Stimulated activated CD4-positive, alpha-beta T cell treated with anti-CD3 and anti-CD28 coated beads, Interleukin-1b, Interleukin-23, amount 100 ng/mL, for 24 hours (primary cell): ENCODE measurements at regions not wholly inside any gene's neighbourhood (a gene's known extent, or its start where the extent isn't known, plus 50 kb on each side); places are given as distances from the start of the nearest gene placed in this dataset.

Experiments used
- DNase-seq, 4 experiments: peaks; one replicate each; pipeline ENCODE4 v3.0.0-alpha.2; 2020; ENCODE audit warnings: low read depth in 4 of 4, low spot score in 1 of 4

- no peak for DNase-seq
These were observed 158.9 kb upstream of the PROX1 start for GRCh38 chr1:213828867-213829266.

GRCh38 chr1:213829780-213830179 is 158.0 kb upstream of the PROX1 start:
- DNase-seq, result no peak

GRCh38 chr1:213830371-213830770 is 157.4 kb upstream of the PROX1 start:
- DNase-seq, result no peak

GRCh38 chr1:213840575-213840974 is 147.2 kb upstream of the PROX1 start:
- DNase-seq, result no peak

- DNase-seq, result no peak
These were observed 143.1 kb upstream of the PROX1 start for GRCh38 chr1:213844632-213845031.

GRCh38 chr1:213852107-213852506 is 135.7 kb upstream of the PROX1 start:
- DNase-seq, result no peak

- DNase-seq, result no peak
These were observed 129.2 kb upstream of the PROX1 start for GRCh38 chr1:213858581-213858980.

GRCh38 chr1:213861841-213862240 is 125.9 kb upstream of the PROX1 start:
- no peak for DNase-seq

GRCh38 chr1:213864091-213864490 is 123.7 kb upstream of the PROX1 start:
- no peak for DNase-seq

- DNase-seq, result no peak
These were observed 119.3 kb upstream of the PROX1 start for GRCh38 chr1:213868482-213868881.

GRCh38 chr1:213871179-213871578 is 116.6 kb upstream of the PROX1 start:
- no peak for DNase-seq

GRCh38 chr1:213874789-213875188 is 113.0 kb upstream of the PROX1 start:
- no peak for DNase-seq

GRCh38 chr1:213876531-213876930 is 111.2 kb upstream of the PROX1 start:
- no peak for DNase-seq

GRCh38 chr1:213883618-213884017 is 104.2 kb upstream of the PROX1 start:
- DNase-seq, result no peak

GRCh38 chr1:213884402-213884801 is 103.4 kb upstream of the PROX1 start:
- no peak for DNase-seq

GRCh38 chr1:213884942-213885341 is 102.8 kb upstream of the PROX1 start:
- no peak for DNase-seq

- DNase-seq, result no peak
These were observed 99.9 kb upstream of the PROX1 start for GRCh38 chr1:213887842-213888241.

- no peak for DNase-seq
These were observed 95.5 kb upstream of the PROX1 start for GRCh38 chr1:213891989-213892902.

- no peak for DNase-seq
These were observed 89.1 kb upstream of the PROX1 start for GRCh38 chr1:213898684-213899083.

- DNase-seq, result no peak
These were observed 88.4 kb upstream of the PROX1 start for GRCh38 chr1:213899413-213899812.

- DNase-seq, result no peak
These were observed 82.4 kb upstream of the PROX1 start for GRCh38 chr1:213905344-213905743.

GRCh38 chr1:213908521-213908920 is 79.3 kb upstream of the PROX1 start:
- no peak for DNase-seq

- DNase-seq, result no peak
These were observed 73.4 kb upstream of the PROX1 start for GRCh38 chr1:213914392-213914791.
